Renal pelvis (tissue), 1 donor: ENCODE measurements at regions not wholly inside any gene's neighbourhood (a gene's known extent, or its start where the extent isn't known, plus 50 kb on each side); places are given as distances from the start of the nearest gene placed in this dataset.
"Not testable (repeated sequence)": the region's sequence is repeated elsewhere in the genome, so short reads cannot be mapped to it uniquely, and the experiment has no call there.

Source experiments
- DNase-seq: peaks from one replicate; pipeline ENCODE4 v3.0.0-alpha.2; 2013

GRCh38 chr6:128597956-128598355, 77.6 kb upstream of the PTPRK start:
- DNase-seq = no peak

- no peak for DNase-seq
Measured at GRCh38 chr6:128597004-128597403, 76.6 kb upstream of the PTPRK start.

- DNase-seq = no peak
Measured at GRCh38 chr6:128595544-128595943, 75.1 kb upstream of the PTPRK start.

GRCh38 chr6:128586095-128586494, 65.7 kb upstream of the PTPRK start:
- DNase-seq = no peak

- DNase-seq = no peak
Measured at GRCh38 chr6:128580224-128581110, 60.1 kb upstream of the PTPRK start.

GRCh38 chr6:128575254-128575653, 54.9 kb upstream of the PTPRK start:
- DNase-seq = not testable (repeated sequence)

DNA sequence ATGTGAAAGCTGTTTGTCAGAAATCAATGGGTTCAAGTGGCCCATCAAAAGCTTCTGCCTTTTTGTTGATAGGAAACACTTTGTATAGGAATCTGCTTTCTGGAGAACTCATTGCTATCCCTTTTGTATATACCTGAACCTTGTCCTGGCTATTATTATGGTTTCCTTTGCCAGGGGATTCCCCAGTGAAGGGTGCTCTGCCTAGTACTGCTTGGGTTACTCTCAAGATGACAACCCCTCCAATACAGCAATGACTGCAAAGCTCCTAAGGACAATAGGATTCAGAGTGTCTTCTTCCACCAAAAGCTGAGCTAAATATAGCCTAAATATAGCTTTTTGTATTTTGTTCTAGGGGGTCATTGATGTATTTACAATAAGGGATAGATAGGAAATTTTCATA, 54.0 kb upstream of the PTPRK start:
- DNase-seq = no peak

GRCh38 chr6:128573036-128573435, 52.6 kb upstream of the PTPRK start:
- DNase-seq = no peak

- no peak for DNase-seq
Measured at GRCh38 chr6:128572294-128572693, 51.9 kb upstream of the PTPRK start.

- DNase-seq = peak; percentile 2
Measured at GRCh38 chr6:128570680-128571063, 50.3 kb upstream of the PTPRK start.

GRCh38 chr6:128569732-128570679, 49.6 kb upstream of the PTPRK start:
- DNase-seq = peak; percentile 3
